ENCODE measurements at regions not wholly inside any gene's neighbourhood (a gene's known extent, or its start where the extent isn't known, plus 50 kb on each side); places are given as distances from the start of the nearest gene placed in this dataset.

DNA sequence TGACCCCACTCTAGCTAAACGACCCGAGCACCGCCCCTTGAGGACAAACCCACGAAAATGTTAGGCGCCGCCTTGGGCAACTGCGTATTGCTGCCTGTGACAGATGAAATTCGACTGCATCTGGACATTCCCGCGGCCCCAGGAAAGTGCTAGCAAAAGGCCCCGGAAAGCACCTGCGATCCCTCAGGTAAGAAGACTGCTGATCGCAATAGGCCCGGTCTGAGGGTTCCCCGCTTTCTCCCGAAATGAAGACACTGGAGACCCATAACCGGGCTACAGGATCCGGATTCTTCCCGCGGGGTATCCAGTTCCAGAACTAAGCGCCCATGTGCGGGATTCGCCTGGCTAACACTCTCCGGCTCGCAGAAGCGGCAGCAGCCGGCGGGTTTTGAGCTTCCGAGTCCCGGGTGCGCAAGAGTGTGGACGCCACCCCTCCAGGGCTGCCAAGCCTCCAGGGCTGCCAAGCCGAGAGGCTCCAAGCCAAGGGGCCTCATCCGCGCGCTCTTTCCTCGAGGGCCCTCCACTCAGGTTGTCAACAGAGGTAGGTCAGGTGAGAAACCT, 157.9 kb upstream of the NBPF11 start:
- TF ChIP-seq, protein P1, sequence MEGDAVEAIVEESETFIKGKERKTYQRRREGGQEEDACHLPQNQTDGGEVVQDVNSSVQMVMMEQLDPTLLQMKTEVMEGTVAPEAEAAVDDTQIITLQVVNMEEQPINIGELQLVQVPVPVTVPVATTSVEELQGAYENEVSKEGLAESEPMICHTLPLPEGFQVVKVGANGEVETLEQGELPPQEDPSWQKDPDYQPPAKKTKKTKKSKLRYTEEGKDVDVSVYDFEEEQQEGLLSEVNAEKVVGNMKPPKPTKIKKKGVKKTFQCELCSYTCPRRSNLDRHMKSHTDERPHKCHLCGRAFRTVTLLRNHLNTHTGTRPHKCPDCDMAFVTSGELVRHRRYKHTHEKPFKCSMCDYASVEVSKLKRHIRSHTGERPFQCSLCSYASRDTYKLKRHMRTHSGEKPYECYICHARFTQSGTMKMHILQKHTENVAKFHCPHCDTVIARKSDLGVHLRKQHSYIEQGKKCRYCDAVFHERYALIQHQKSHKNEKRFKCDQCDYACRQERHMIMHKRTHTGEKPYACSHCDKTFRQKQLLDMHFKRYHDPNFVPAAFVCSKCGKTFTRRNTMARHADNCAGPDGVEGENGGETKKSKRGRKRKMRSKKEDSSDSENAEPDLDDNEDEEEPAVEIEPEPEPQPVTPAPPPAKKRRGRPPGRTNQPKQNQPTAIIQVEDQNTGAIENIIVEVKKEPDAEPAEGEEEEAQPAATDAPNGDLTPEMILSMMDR (conservative IDR thresholded peaks at IDR 0.05) = no peak
- no peak for TF ChIP-seq ZFX (IDR thresholded peaks at IDR 0.05)

All from C4-2B (cell line).